Stimulated activated naive CD8-positive, alpha-beta T cell treated with anti-CD3 and anti-CD28 coated beads, Interleukin-15, amount 100 ng/mL, for 72 hours (primary cell): ENCODE measurements at regions not wholly inside any gene's neighbourhood (a gene's known extent, or its start where the extent isn't known, plus 50 kb on each side); places are given as distances from the start of the nearest gene placed in this dataset.
"Not testable (repeated sequence)": the region's sequence is repeated elsewhere in the genome, so short reads cannot be mapped to it uniquely, and the experiment has no call there.

Source experiments
- ATAC-seq: fragments of 150-1000 bp; cut with Tn5 transposase; 2 replicates; pipeline ENCODE4 v1.10.0; 2021; ENCODE audit warnings: mild to moderate bottlenecking, moderate library complexity
- DNase-seq, 2 donors: peaks; one replicate each; pipeline ENCODE4 v3.0.0; 2021 to 2022
- H3K27ac Mint-ChIP-seq, 2 donors: one replicate each; pipeline ENCODE4 v1.8.0; 2022; ENCODE audit warnings: mild to moderate bottlenecking in 2 of 2, mixed read lengths in 2 of 2, moderate library complexity in 2 of 2
- H3K27me3 Mint-ChIP-seq: one replicate; pipeline ENCODE4 v1.8.0; 2022; ENCODE audit warnings: mixed read lengths
- H3K4me1 Mint-ChIP-seq: one replicate; pipeline ENCODE4 v1.8.0; 2022; ENCODE audit warnings: mild to moderate bottlenecking, mixed read lengths
- H3K4me3 Mint-ChIP-seq, 2 donors: one replicate each; pipeline ENCODE4 v1.8.0; 2022; ENCODE audit warnings: mild to moderate bottlenecking in 2 of 2, mixed read lengths in 2 of 2, moderate library complexity in 1 of 2
- H3K9me3 Mint-ChIP-seq, 2 donors: one replicate each; pipeline ENCODE4 v1.8.0; 2022; ENCODE audit warnings: mixed read lengths in 2 of 2

DNA sequence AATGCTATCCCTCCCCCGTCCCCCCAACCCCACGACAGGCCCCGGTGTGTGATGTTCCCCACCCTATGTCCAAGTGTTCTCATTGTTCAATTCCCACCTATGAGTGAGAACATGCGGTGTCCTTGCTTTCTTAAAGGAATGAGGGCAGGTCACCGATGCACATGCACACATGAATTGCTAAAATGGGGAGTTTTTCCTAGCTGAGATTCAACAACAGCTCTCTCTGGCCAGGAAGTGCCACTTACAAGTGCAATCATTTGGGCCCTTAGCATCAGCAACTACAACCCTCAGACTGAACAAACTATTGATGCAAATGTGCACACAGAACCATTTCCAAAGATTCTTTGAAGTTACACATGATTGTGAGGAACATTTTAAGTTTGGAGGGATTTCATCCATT is 95.7 kb upstream of the IQCM start:
- no peaks in the 10 kb centered on the region for H3K4me1 Mint-ChIP-seq
- no peaks in the 10 kb centered on the region for H3K27me3 Mint-ChIP-seq
- H3K27ac Mint-ChIP-seq, result no peak overlapping the region

DNA sequence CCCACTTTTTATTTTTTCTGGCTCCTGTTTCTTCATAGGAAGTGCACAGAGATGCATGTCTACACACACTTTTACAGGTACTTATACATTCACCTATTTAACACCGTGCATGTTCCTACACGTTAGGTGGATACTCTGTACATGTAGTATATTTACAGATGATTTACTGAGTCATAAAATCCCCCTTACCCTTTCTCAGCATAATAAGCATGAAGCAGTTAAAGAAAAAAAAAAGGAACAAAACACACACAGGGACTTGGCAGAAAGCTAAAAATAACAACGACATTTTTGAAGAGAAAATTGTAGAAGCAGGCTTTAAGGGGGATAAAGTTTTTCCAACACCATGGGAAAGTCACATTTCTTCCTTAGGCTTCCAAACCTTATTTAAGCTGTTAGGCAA is 96.4 kb upstream of the IQCM start:
- Mint-ChIP-seq H3K4me1 (no peaks in the 10 kb centered on the region), H3K4me3 (no peak overlapping the region), H3K27ac (no peak overlapping the region), H3K27me3 (no peaks in the 10 kb centered on the region), H3K9me3 (no peaks in the 10 kb centered on the region)
- DNase-seq (no peak), ATAC-seq (no peak)

More for the DNA sequence above, 95.7 kb upstream of the IQCM start:
- DNase-seq (no peak), ATAC-seq (no peak)
- no peak overlapping the region for H3K4me3 Mint-ChIP-seq
- no peaks in the 10 kb centered on the region for H3K9me3 Mint-ChIP-seq

DNA sequence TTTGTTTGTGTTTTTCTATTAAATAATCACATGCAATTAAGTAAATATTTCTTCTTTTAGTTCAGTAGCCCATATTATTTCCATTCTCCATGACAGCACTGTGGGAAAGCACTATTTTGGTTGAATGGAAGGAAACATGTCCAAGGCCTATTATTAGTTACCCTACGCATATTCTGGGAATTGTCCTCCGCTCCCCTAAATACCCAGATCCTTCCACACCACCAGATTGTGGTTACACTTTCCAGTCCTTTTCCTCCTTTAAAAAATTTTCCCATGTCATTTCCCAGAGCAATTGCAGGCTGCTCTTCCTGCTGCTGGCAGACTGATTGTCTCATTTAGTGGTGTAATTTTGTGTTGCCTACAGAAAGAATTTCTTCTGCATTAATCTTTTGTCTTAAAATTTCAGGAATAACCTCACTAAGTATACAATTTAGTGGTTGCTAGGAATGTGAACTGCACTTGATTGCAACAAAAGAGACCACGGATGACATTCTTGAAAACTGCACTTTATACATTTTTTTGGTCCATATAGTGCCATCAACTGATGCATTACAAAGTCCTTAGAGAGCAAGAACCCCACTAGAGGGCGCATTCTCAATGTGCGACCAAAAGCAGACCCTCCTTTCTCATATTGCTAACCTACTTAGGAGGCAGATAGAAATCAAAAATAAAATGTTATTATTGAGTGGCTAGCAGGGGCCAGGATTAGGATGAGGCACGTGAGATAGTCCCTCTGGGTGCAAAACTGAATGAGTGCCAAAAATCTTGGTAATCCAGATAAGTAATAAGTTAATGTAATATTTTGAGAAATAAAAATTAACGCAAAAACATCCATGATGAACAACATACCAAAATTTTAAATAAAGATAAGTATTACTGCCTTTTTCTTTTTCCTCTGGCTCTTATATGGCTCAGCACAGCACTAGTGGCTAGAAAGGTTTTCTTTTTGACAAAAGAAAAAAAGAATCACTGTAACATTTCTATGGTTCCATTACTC is 98.8 kb upstream of the IQCM start:
- ATAC-seq (no peak), DNase-seq (peak; percentile 12 to 17)
- Mint-ChIP-seq H3K4me3 (no peak overlapping the region), H3K27me3 (no peaks in the 10 kb centered on the region), H3K4me1 (no peaks in the 10 kb centered on the region), H3K27ac (no peak overlapping the region), H3K9me3 (no peaks in the 10 kb centered on the region)

DNA sequence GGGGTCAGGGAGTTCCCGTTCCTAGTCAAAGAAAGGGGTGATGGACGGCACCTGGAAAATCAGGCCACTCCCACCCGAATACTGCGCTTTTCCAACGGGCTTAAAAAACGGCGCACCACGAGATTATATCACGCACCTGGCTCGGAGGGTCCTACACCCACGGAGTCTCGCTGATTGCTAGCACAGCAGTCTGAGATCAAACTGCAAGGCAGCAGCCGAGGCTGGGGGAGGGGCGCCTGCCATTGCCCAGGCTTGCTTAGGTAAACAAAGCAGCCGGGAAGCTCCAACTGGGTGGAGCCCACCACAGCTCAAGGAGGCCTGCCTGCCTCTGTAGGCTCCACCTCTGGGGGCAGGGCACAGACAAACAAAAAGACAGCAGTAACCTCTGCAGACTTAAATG is 100.1 kb upstream of the IQCM start:
- not testable (repeated sequence) for H3K9me3 Mint-ChIP-seq, H3K4me3 Mint-ChIP-seq, H3K27ac Mint-ChIP-seq, ATAC-seq, DNase-seq, H3K4me1 Mint-ChIP-seq, H3K27me3 Mint-ChIP-seq

- no peak overlapping the region for H3K4me3 Mint-ChIP-seq
- no peak overlapping the region for H3K27ac Mint-ChIP-seq
- no peaks in the 10 kb centered on the region for H3K27me3 Mint-ChIP-seq
- no peak for DNase-seq
- ATAC-seq, result no peak
- H3K9me3 Mint-ChIP-seq, result no peaks in the 10 kb centered on the region
- no peaks in the 10 kb centered on the region for H3K4me1 Mint-ChIP-seq
These were observed 108.1 kb upstream of the IQCM start for GRCh38 chr4:149923736-149924135.

- H3K4me1 Mint-ChIP-seq, result no peaks in the 10 kb centered on the region
- H3K4me3 Mint-ChIP-seq, result no peak overlapping the region
- H3K9me3 Mint-ChIP-seq, result no peaks in the 10 kb centered on the region
- H3K27me3 Mint-ChIP-seq, result no peaks in the 10 kb centered on the region
- ATAC-seq (no peak), DNase-seq (no peak)
- H3K27ac Mint-ChIP-seq, result no peak overlapping the region
These were observed 111.9 kb upstream of the IQCM start for GRCh38 chr4:149927514-149927913.

DNA sequence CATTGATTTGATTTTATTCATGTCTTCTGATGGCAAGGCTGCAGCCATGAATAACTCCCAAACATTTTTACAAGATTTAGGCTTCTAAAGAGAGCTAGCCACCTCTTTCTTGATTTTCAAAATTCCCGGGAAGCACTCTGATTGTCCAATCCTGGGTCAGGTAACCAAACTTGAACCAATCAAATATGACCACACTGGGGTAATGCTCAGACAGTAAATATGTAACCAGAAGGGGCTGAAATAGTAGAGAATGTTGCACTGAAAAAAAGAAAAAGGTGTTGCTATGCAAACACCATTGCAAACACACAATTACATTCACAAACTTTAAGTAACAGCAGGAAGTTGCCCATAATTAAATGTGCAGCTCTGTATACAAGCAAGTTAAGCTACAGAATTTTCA is 112.9 kb upstream of the IQCM start:
- no peaks in the 10 kb centered on the region for H3K9me3 Mint-ChIP-seq
- H3K27me3 Mint-ChIP-seq, result no peaks in the 10 kb centered on the region
- no peak overlapping the region for H3K27ac Mint-ChIP-seq

DNA sequence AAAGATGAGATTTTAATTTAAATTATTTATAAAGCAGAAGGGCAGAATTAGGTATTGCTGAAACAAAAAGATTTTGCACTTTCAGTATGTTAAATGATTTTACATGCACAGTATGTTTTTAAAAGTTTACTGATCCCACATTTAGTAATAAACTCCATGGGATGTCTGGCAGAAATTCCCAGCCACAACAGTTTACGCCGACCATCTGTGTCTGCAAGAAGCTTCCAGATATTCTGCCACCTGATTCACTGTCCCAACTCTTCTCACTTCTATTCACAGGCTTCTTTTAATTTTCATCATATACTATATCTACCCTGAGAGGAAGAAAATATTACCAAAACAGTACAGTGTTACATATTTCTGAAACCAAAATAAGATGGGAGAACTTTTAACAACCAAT is 115.8 kb upstream of the IQCM start:
- DNase-seq (no peak), ATAC-seq (no peak)
- Mint-ChIP-seq H3K27me3 (peaks cover 5% of the 10 kb centered on the region), H3K4me3 (no peak overlapping the region), H3K27ac (no peak overlapping the region), H3K9me3 (peaks cover 0 to 1% of the 10 kb centered on the region in 2 donors), H3K4me1 (no peaks in the 10 kb centered on the region)

More for the DNA sequence above, 112.9 kb upstream of the IQCM start:
- ATAC-seq (no peak), DNase-seq (no peak)
- Mint-ChIP-seq H3K4me1 (no peaks in the 10 kb centered on the region), H3K4me3 (no peak overlapping the region)

- Mint-ChIP-seq H3K4me1 (no peaks in the 10 kb centered on the region), H3K27me3 (peaks cover 12% of the 10 kb centered on the region), H3K9me3 (peaks cover 0 to 7% of the 10 kb centered on the region in 2 donors), H3K4me3 (no peak overlapping the region), H3K27ac (no peak overlapping the region)
- ATAC-seq, result no peak
- DNase-seq, result no peak
These were observed 116.5 kb upstream of the IQCM start for GRCh38 chr4:149932188-149932587.

DNA sequence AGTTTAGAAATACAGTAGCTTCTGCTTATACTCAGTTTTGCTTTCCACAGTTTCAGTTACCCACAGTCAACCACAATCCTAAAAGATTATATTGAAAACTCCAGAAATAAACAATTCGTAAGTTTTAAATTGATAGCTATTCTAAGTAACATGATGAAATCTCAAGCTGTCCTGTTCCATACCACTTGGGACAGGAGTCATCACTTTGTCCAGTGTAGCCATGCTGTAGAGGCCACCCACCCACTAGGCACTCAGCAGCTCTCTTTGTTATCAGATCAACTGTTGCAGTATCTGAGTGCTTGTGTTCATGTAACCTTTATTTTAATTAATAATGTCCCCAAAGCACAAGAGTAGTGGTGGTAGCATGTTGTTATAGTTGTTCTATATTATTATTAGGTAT is 117.5 kb upstream of the IQCM start:
- Mint-ChIP-seq H3K27ac (no peak overlapping the region), H3K4me3 (no peak overlapping the region), H3K4me1 (no peaks in the 10 kb centered on the region), H3K27me3 (peaks cover 12% of the 10 kb centered on the region), H3K9me3 (peaks cover 0 to 7% of the 10 kb centered on the region in 2 donors)
- DNase-seq, result no peak
- ATAC-seq, result no peak

GRCh38 chr4:149933883-149934282 is 118.2 kb upstream of the IQCM start:
- H3K27ac Mint-ChIP-seq, result no peak overlapping the region
- peaks cover 0 to 7% of the 10 kb centered on the region in 2 donors for H3K9me3 Mint-ChIP-seq
- H3K4me3 Mint-ChIP-seq, result no peak overlapping the region
- H3K27me3 Mint-ChIP-seq, result peaks cover 12% of the 10 kb centered on the region
- no peaks in the 10 kb centered on the region for H3K4me1 Mint-ChIP-seq
- DNase-seq (no peak), ATAC-seq (no peak)

- Mint-ChIP-seq H3K4me3 (no peak overlapping the region), H3K27me3 (peaks cover 18% of the 10 kb centered on the region), H3K27ac (no peak overlapping the region), H3K4me1 (no peaks in the 10 kb centered on the region), H3K9me3 (no peaks in the 10 kb centered on the region)
- no peak for DNase-seq
- no peak for ATAC-seq
These were observed 128.9 kb upstream of the DCLK2 start for GRCh38 chr4:149949381-149949780.

DNA sequence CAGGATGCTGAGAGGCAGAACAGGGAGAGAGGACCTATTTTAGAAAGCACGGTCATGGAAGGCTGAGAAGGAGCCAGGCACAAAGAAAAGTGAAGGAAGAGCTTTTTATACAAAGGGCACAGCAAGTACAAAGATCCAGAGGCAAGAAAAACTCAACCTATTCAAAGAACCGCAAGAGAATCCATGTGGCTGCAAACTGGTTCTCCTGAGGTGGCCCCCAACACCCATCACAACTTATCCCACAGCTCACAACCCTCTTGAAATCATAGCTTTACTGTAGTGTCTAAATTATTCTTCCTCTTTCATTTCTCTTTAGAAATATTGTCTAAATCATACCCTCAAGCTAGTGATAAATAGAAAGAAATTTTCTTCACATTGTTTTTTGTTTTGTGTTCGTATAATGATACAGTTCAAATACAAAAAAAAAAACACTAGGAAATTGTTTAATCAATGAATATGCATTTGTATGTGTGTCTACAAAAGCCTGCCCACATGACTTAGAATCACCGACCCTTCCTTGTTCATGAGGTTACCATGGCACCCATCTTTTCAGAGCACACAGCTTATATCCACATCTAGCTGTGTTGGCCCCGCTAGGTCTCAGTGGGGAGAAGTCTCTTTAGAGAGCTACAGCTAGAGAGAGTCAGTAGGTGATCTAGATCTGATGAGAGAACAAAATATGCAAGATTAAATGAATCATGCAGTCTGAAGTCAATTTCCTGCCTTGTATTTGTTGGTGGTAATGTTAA is 126.9 kb upstream of the DCLK2 start:
- ATAC-seq (no peak), DNase-seq (no peak)
- Mint-ChIP-seq H3K27ac (no peak overlapping the region), H3K4me1 (no peaks in the 10 kb centered on the region), H3K4me3 (no peak overlapping the region), H3K27me3 (peaks cover 33% of the 10 kb centered on the region), H3K9me3 (no peaks in the 10 kb centered on the region)

DNA sequence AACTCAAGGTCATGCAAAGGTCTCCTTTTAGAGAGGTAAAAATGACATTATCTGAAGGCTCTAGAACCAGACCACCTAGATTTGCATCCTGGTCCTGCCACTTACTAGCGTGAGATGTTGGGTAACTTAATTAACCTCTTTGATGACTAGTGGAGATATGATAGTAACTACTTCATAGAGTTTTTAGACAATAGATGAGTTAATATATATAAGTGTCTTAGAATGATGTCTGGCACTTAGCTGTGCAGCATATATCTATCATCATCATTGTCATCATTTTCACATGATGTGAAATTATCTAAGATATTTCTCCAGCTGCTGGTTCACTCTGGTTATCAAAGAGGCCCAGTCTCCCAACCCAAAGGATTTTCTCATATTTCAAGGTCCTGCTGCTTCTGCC is 126.1 kb upstream of the DCLK2 start:
- ATAC-seq (no peak), DNase-seq (no peak)
- Mint-ChIP-seq H3K4me1 (no peaks in the 10 kb centered on the region), H3K4me3 (no peak overlapping the region), H3K9me3 (no peaks in the 10 kb centered on the region), H3K27ac (no peak overlapping the region), H3K27me3 (peaks cover 33% of the 10 kb centered on the region)

- peaks cover 33% of the 10 kb centered on the region for H3K27me3 Mint-ChIP-seq
These were observed 125.5 kb upstream of the DCLK2 start for GRCh38 chr4:149952716-149953115.

GRCh38 chr4:149955780-149956390 is 122.4 kb upstream of the DCLK2 start:
- Mint-ChIP-seq H3K9me3 (no peaks in the 10 kb centered on the region), H3K27me3 (peaks cover 33% of the 10 kb centered on the region), H3K27ac (no peak overlapping the region), H3K4me3 (no peak overlapping the region), H3K4me1 (no peaks in the 10 kb centered on the region)
- no peak for DNase-seq
- ATAC-seq, result no peak

More at GRCh38 chr4:149952716-149953115, 125.5 kb upstream of the DCLK2 start:
- H3K4me1 Mint-ChIP-seq, result no peaks in the 10 kb centered on the region
- no peak for ATAC-seq
- H3K9me3 Mint-ChIP-seq, result no peaks in the 10 kb centered on the region
- no peak overlapping the region for H3K27ac Mint-ChIP-seq
- no peak for DNase-seq
- H3K4me3 Mint-ChIP-seq, result no peak overlapping the region
